ENCODE measurements at regions not wholly inside any gene's neighbourhood (a gene's known extent, or its start where the extent isn't known, plus 50 kb on each side); places are given as distances from the start of the nearest gene placed in this dataset.

- dilution Hi-C loops (cut with HindIII; ENCODE audit: low sequenced_read_pairs, unreplicated experiment) (no loop called here), intact Hi-C loops (cut with micrococcal nuclease) (no loop called here), in situ Hi-C loops (cut with MboI; ENCODE audit: low sequenced_read_pairs) (no loop called here)
- Histone ChIP-seq H3K14ac (replicated peaks; ENCODE audit: low read depth, low read length) (no peak overlapping the region), H3K4ac (ENCODE audit: low read depth, low read length) (no peak overlapping the region), H3K23ac (ENCODE audit: low read depth, low read length) (no peak overlapping the region), H2BK5ac (ENCODE audit: low read depth, low read length, poor library complexity, severe bottlenecking) (no peak overlapping the region), H3K4me2 (ENCODE audit: low read depth, low read length) (no peak overlapping the region), H3K9me3 (ENCODE audit: control insufficient read depth, insufficient read depth, low read length) (no peaks in the 10 kb centered on the region), H3K9me1 (ENCODE audit: insufficient read depth, low read length) (no peaks in the 10 kb centered on the region), H3K9ac (ENCODE audit: low read depth, low read length) (no peak overlapping the region), H3K79me1 (ENCODE audit: low read depth in 1 of 2, low read length in 2 of 2) (no peaks in the 10 kb centered on the region), H4K91ac (ENCODE audit: insufficient read depth, low read depth, low read length) (no peak overlapping the region), H3K27me3 (ENCODE audit: control insufficient read depth, insufficient read depth, low read length) (no peaks in the 10 kb centered on the region), H3K56ac (ENCODE audit: extremely low read depth, insufficient read depth, low read length) (no peak overlapping the region), H3K18ac (ENCODE audit: low read depth, low read length) (no peak overlapping the region), H4K20me1 (ENCODE audit: insufficient read depth, low read length) (no peaks in the 10 kb centered on the region), H2BK15ac (ENCODE audit: low read depth, low read length) (no peak overlapping the region), H2BK20ac (ENCODE audit: low read depth, low read length) (no peak overlapping the region), H2AFZ (replicated peaks; ENCODE audit: low read length, poor library complexity) (no peak overlapping the region), H2AK9ac (replicated peaks; ENCODE audit: low read depth, low read length, poor library complexity) (no peak overlapping the region), H2AK5ac (ENCODE audit: low read depth, low read length) (no peak overlapping the region), H3K4me3 (ENCODE audit: insufficient read depth, low read depth, low read length) (no peak overlapping the region), H4K8ac (ENCODE audit: low read depth in 2 of 2, low read length in 2 of 2) (no peak overlapping the region), H4K5ac (ENCODE audit: low read depth, low read length) (no peak overlapping the region), H3K4me1 (ENCODE audit: control insufficient read depth, insufficient read depth, low read length) (no peaks in the 10 kb centered on the region), H3K36me3 (ENCODE audit: control insufficient read depth, insufficient read depth, low read length) (no peaks in the 10 kb centered on the region), H3K27ac (ENCODE audit: insufficient read depth, low read length) (no peak overlapping the region), H2BK120ac (ENCODE audit: low read depth, low read length) (no peak overlapping the region)
- WGBS, 2 experiments (ENCODE audit: extremely low coverage in 2 of 2, insufficient read length in 1 of 2): no CpG with 5 or more reads among the region's 1 CpG
- no peak for TF ChIP-seq RAD21 (IDR thresholded peaks at IDR 0.05; ENCODE audit: low read length)
- ATAC-seq (ENCODE audit: low read depth): no peak
- DNase-seq: no peak
- CTCF ChIA-PET: no interaction called here
- POLR2A ChIA-PET (ENCODE audit: unreplicated experiment): no interaction called here
- BruUV-seq (replicated peaks): no TSS peak
These were observed 210.7 kb downstream of the CDH26 start for GRCh38 chr20:60168963-60169362.
